Loucy (cell line): ENCODE measurements at regions not wholly inside any gene's neighbourhood (a gene's known extent, or its start where the extent isn't known, plus 50 kb on each side); places are given as distances from the start of the nearest gene placed in this dataset.

Experiments
- H2AFZ ChIP-seq: fragments of 200-600 bp; sonication (generic); 2 replicates; pipeline ENCODE4 v1.6.0; 2016; ENCODE audit warnings: antibody characterized with exemption, mild to moderate bottlenecking, low read length, moderate library complexity
- H3F3A ChIP-seq: fragments of 200-600 bp; 2 replicates; pipeline ENCODE4 v1.6.0; 2016; ENCODE audit warnings: antibody characterized with exemption, low read depth, mild to moderate bottlenecking
- H3K27me3 ChIP-seq: fragments of 200-600 bp; sonication (generic); 2 replicates; pipeline ENCODE4 v1.6.1; 2014; ENCODE audit warnings: low read length, mild to moderate bottlenecking; ENCODE audit not compliant: insufficient read depth, poor library complexity, severe bottlenecking
- H3K36me3 ChIP-seq: fragments of 200-600 bp; sonication (generic); 2 replicates; pipeline ENCODE4 v1.6.1; 2016; ENCODE audit warnings: low read length; ENCODE audit not compliant: insufficient read depth
- H3K4me1 ChIP-seq: fragments of 200-600 bp; sonication (generic); 2 replicates; pipeline ENCODE4 v1.5.1; 2014; ENCODE audit warnings: low read length, mild to moderate bottlenecking; ENCODE audit not compliant: insufficient read depth, poor library complexity, severe bottlenecking
- H3K4me2 ChIP-seq: fragments of 200-600 bp; sonication (generic); 2 replicates; pipeline ENCODE4 v1.6.0; 2014; ENCODE audit warnings: antibody characterized with exemption, low read length, low read depth, mild to moderate bottlenecking; ENCODE audit not compliant: poor library complexity, severe bottlenecking
- H3K4me3 ChIP-seq: fragments of 200-600 bp; sonication (generic); 2 replicates; pipeline ENCODE4 v1.5.1; 2014; ENCODE audit warnings: low read length, mild to moderate bottlenecking, mixed read lengths; ENCODE audit not compliant: poor library complexity, severe bottlenecking
- H3K79me2 ChIP-seq: fragments of 200-600 bp; sonication (generic); 2 replicates; pipeline ENCODE4 v1.6.1; 2014; ENCODE audit warnings: low read length; ENCODE audit not compliant: insufficient read depth
- H3K9ac ChIP-seq: fragments of 200-600 bp; sonication (generic); 2 replicates; pipeline ENCODE4 v1.6.0; 2014; ENCODE audit warnings: mild to moderate bottlenecking, low read depth, low read length, moderate library complexity; ENCODE audit not compliant: poor library complexity, severe bottlenecking
- H3K9me2 ChIP-seq: fragments of 200-600 bp; sonication (generic); replicated peaks from 2 replicates; pipeline ENCODE4 v1.6.1; 2016; ENCODE audit warnings: low read depth, low read length, mixed read lengths
- H3K9me3 ChIP-seq: fragments of 200-600 bp; sonication (generic); 2 replicates; pipeline ENCODE4 v1.6.1; 2014; ENCODE audit warnings: mild to moderate bottlenecking, antibody characterized with exemption, low read length, low read depth; ENCODE audit not compliant: insufficient read depth
- H4K20me1 ChIP-seq: fragments of 200-600 bp; sonication (generic); 2 replicates; pipeline ENCODE4 v1.6.0; 2014; ENCODE audit warnings: antibody characterized with exemption, low read length, mild to moderate bottlenecking; ENCODE audit not compliant: insufficient read depth, poor library complexity, severe bottlenecking
- CTCF ChIP-seq: fragments of 200-600 bp; sonication (generic); conservative IDR thresholded peaks from 2 replicates; pipeline ENCODE4 v1.5.1; 2014; ENCODE audit warnings: mild to moderate bottlenecking, antibody characterized with exemption, low read length
- EZH2phosphoT487 ChIP-seq: fragments of 200-600 bp; IDR thresholded peaks from 2 replicates; pipeline ENCODE4 v1.6.1; 2018; ENCODE audit warnings: antibody characterized with exemption, mild to moderate bottlenecking, moderate library complexity, borderline replicate concordance

GRCh38 chr5:18495157-18495556 is 860.9 kb downstream of the TAF11L14 start:
- no peaks in the 10 kb centered on the region for H3F3A ChIP-seq
- no peak for TF ChIP-seq EZH2phosphoT487
- TF ChIP-seq CTCF: no peak
- no peaks in the 10 kb centered on the region for H4K20me1 ChIP-seq
- no peaks in the 10 kb centered on the region for H3K27me3 ChIP-seq
- H3K36me3 ChIP-seq: no peaks in the 10 kb centered on the region
- peaks cover 3% of the 10 kb centered on the region; the same call in 1 of the 2 replicates for H3K9me3 ChIP-seq
- H3K4me1 ChIP-seq: no peaks in the 10 kb centered on the region
- H3K4me2 ChIP-seq: no peak overlapping the region
- no peak overlapping the region for H3K9ac ChIP-seq
- no peak overlapping the region for H3K4me3 ChIP-seq
- no peak overlapping the region for H2AFZ ChIP-seq
- H3K9me2 ChIP-seq: no peaks in the 10 kb centered on the region
- H3K79me2 ChIP-seq: no peaks in the 10 kb centered on the region

GRCh38 chr5:18496041-18496440 is 861.8 kb downstream of the TAF11L14 start:
- H3K36me3 ChIP-seq: no peaks in the 10 kb centered on the region
- no peaks in the 10 kb centered on the region for H3F3A ChIP-seq
- no peak overlapping the region for H2AFZ ChIP-seq
- no peaks in the 10 kb centered on the region for H3K4me1 ChIP-seq
- H3K4me2 ChIP-seq: no peak overlapping the region
- peaks cover 3% of the 10 kb centered on the region; the same call in 1 of the 2 replicates for H3K9me3 ChIP-seq
- no peak for TF ChIP-seq CTCF
- TF ChIP-seq EZH2phosphoT487: no peak
- H3K27me3 ChIP-seq: no peaks in the 10 kb centered on the region
- no peaks in the 10 kb centered on the region for H4K20me1 ChIP-seq
- no peaks in the 10 kb centered on the region for H3K79me2 ChIP-seq
- no peak overlapping the region for H3K9ac ChIP-seq
- no peaks in the 10 kb centered on the region for H3K9me2 ChIP-seq
- no peak overlapping the region for H3K4me3 ChIP-seq

- Histone ChIP-seq H2AFZ (no peak overlapping the region), H3K79me2 (no peaks in the 10 kb centered on the region), H3K9me2 (no peaks in the 10 kb centered on the region), H3K9me3 (peaks cover 3% of the 10 kb centered on the region; the same call in 1 of the 2 replicates), H3F3A (no peaks in the 10 kb centered on the region), H3K36me3 (no peaks in the 10 kb centered on the region), H4K20me1 (no peaks in the 10 kb centered on the region), H3K9ac (no peak overlapping the region), H3K27me3 (no peaks in the 10 kb centered on the region), H3K4me2 (no peak overlapping the region), H3K4me3 (no peak overlapping the region), H3K4me1 (no peaks in the 10 kb centered on the region)
- no peak for TF ChIP-seq CTCF
- TF ChIP-seq EZH2phosphoT487: no peak
These were observed 862.8 kb downstream of the TAF11L14 start for GRCh38 chr5:18497089-18497488.
